MM.1S (cell line): ENCODE measurements at regions not wholly inside any gene's neighbourhood (a gene's known extent, or its start where the extent isn't known, plus 50 kb on each side); places are given as distances from the start of the nearest gene placed in this dataset.

Experiments
- EZH2 ChIP-seq: fragments of 300-600 bp; sonication (generic); optimal IDR thresholded peaks from 2 replicates; pipeline ENCODE3; 2017; ENCODE audit warnings: low read depth, mild to moderate bottlenecking, antibody characterized with exemption, low read length, mixed read lengths
- TF ChIP-seq, protein P1 (sequence below): fragments of 300-600 bp; sonication (generic); IDR thresholded peaks from 2 replicates; pipeline ENCODE4 v1.5.1; 2016; ENCODE audit warnings: antibody characterized with exemption, low read length, mixed read lengths

DNA sequence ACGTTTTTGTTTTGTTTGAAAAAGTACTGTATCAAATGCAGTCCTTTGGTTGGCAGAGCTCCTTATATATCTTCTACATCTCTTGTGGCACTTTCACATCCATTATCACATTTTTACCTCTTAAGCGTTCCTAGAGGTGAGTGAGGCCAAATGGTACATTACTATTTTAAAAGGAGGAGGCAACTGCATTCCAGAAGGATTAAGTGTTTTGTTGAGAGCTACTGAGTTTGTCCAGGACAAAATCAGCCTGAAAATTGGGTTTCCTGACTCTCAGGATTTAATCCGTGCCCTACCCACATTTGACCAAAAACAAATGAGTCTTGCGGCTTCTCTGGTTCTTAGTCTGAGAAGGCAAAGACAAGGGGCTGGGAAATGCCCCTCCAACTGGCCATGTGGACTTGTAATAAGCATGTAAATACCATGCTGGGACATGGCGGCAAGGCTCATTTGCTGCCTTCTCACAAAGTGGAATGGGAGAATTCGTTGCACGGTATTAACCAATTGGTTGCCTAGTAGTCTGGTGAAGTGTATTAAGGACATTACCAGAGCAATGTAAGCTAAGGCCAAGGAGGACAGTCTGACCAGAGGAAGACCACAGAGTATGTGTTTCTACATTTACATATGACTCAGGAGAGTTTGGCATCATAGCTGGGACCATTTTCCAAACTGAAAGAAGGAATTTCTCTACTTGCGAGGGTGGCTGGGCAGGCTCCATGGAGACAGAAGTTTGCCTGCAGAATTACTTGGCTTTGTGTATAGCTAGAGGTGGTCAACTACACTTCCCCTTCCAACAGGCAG is 175.8 kb upstream of the PLXNC1 start:
- TF ChIP-seq, protein P1, sequence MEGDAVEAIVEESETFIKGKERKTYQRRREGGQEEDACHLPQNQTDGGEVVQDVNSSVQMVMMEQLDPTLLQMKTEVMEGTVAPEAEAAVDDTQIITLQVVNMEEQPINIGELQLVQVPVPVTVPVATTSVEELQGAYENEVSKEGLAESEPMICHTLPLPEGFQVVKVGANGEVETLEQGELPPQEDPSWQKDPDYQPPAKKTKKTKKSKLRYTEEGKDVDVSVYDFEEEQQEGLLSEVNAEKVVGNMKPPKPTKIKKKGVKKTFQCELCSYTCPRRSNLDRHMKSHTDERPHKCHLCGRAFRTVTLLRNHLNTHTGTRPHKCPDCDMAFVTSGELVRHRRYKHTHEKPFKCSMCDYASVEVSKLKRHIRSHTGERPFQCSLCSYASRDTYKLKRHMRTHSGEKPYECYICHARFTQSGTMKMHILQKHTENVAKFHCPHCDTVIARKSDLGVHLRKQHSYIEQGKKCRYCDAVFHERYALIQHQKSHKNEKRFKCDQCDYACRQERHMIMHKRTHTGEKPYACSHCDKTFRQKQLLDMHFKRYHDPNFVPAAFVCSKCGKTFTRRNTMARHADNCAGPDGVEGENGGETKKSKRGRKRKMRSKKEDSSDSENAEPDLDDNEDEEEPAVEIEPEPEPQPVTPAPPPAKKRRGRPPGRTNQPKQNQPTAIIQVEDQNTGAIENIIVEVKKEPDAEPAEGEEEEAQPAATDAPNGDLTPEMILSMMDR, result no peak
- TF ChIP-seq EZH2, result no peak
